IPS DF 6.9 (cell line): ENCODE measurements at regions not wholly inside any gene's neighbourhood (a gene's known extent, or its start where the extent isn't known, plus 50 kb on each side); places are given as distances from the start of the nearest gene placed in this dataset.

Source experiments
- DNase-seq: peaks from one replicate; pipeline ENCODE4 v3.0.0-alpha.2; 2013; ENCODE audit warnings: low read depth, low spot score
- H3K27ac ChIP-seq: one replicate; pipeline ENCODE4 v1.5.1; 2013; ENCODE audit warnings: low read length, control low read depth
- H3K27me3 ChIP-seq: 2 replicates; pipeline ENCODE4 v1.6.1; 2013; ENCODE audit warnings: mild to moderate bottlenecking, low read length; ENCODE audit not compliant: control insufficient read depth, insufficient read depth
- H3K36me3 ChIP-seq: 2 replicates; pipeline ENCODE4 v1.6.1; 2013; ENCODE audit warnings: low read length; ENCODE audit not compliant: control insufficient read depth, insufficient read depth
- H3K4me1 ChIP-seq: 2 replicates; pipeline ENCODE4 v1.6.1; 2013; ENCODE audit warnings: low read length; ENCODE audit not compliant: control insufficient read depth, insufficient read depth
- H3K4me3 ChIP-seq: 2 replicates; pipeline ENCODE4 v1.5.1; 2013; ENCODE audit warnings: mild to moderate bottlenecking, low read length
- H3K9me3 ChIP-seq: 2 replicates; pipeline ENCODE4 v1.6.1; 2013; ENCODE audit warnings: low read length, inconsistent platforms; ENCODE audit not compliant: control insufficient read depth, insufficient read depth
- WGBS: extraction: QIAGEN DNeasy Blood & Tissue Kit; methylation state at CpG from one replicate; pipeline ENCODE4 v1.1.7; 2013; ENCODE audit warnings: mixed read lengths, missing lambda C conversion rate; ENCODE audit not compliant: insufficient read length, insufficient coverage; 5-methylcytosine and 5-hydroxymethylcytosine counted together

DNA sequence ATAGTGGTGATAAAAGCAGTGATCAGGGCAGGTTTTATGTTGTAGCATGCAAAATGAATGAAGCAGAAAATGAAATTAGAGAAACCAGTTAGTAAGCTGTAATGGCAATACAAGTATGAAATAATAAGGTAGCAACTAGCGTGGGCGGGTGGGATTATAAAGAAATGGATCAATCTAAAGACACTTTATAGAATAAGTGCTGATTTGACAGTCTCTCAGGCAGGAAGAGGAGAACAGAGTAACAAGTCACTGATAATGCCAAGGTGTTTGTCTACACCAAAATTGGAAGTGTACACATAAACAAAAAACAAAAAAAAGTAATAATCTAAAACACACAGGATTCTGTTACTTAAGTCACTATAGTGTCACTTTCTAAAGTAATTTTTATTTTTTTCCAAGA lies 51.0 kb upstream of the PCBP1 start:
- no peak overlapping the region for H3K27ac ChIP-seq
- H3K27me3 ChIP-seq = no peaks in the 10 kb centered on the region
- H3K4me1 ChIP-seq = no peaks in the 10 kb centered on the region
- H3K4me3 ChIP-seq = no peak overlapping the region
- H3K9me3 ChIP-seq = no peaks in the 10 kb centered on the region
- WGBS = no CpG with 5 or more reads among the region's 2 CpGs
- no peak for DNase-seq
- no peaks in the 10 kb centered on the region for H3K36me3 ChIP-seq

DNA sequence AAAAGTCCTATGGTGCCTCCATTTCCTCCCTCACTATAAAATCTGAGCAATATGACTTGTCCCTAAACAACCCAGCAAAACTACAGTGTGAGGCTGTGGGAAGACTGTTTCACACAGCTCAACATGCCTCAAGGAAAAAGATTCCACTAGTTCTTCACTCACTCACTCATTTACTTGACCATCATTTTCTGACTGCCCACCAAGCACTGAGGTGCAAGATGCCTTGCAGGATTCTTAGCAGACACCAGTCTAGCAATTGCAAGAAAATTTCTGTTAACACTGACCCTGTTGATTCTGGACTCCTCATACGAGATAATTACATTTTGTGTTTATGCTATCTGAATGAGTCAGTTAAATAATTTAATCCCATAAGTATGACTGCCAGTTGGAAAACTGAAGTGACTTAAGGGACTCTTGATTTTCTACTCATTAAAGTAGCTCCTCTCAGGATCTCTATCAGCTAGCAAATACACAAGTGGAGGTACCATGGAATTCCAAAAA lies 51.9 kb upstream of the PCBP1 start:
- Histone ChIP-seq H3K27ac (no peak overlapping the region), H3K4me1 (no peaks in the 10 kb centered on the region), H3K27me3 (no peaks in the 10 kb centered on the region), H3K9me3 (no peaks in the 10 kb centered on the region), H3K36me3 (no peaks in the 10 kb centered on the region), H3K4me3 (no peak overlapping the region)
- no CpG with 5 or more reads among the region's 1 CpG for WGBS
- DNase-seq = no peak

DNA sequence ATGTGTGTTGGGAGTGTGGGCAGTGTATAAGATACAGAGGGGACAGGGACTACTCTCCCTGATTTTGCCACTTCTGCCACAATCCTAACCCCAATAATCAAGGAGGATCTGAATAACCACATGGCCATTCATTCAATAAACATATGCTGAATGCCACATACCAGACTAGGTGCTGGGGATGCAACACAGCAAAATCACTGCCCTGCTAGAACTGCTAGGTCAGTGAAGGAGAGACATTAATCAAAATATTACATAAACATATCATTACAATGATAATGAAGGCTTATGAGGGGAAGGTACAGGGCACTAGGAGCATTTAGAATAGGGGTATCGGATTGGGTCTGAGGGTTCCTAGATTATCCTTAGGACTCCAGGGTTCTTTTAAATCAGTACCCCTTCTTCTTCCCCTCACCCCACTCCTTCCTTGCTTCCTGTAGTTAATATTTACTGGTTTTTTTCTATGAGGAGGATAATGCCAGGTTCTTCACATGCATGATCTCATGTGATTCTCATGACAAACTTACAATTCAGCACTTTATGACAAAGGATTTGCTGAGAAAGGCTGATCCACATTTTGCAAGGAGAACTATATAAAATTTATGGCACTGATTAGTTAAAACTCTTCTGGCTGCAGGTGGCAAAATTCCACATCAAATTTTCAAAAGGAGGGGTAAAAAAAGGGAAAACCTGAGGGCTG lies 56.4 kb upstream of the PCBP1 start:
- no peak for DNase-seq
- no peak overlapping the region for H3K4me3 ChIP-seq
- no peaks in the 10 kb centered on the region for H3K36me3 ChIP-seq
- no CpG with 5 or more reads among the region's 1 CpG for WGBS
- no peaks in the 10 kb centered on the region for H3K4me1 ChIP-seq
- no peaks in the 10 kb centered on the region for H3K27me3 ChIP-seq
- H3K27ac ChIP-seq = no peak overlapping the region
- H3K9me3 ChIP-seq = no peaks in the 10 kb centered on the region

- H3K27ac ChIP-seq = no peak overlapping the region
Measured at GRCh38 chr2:70029814-70030409, 57.4 kb upstream of the PCBP1 start.

DNA sequence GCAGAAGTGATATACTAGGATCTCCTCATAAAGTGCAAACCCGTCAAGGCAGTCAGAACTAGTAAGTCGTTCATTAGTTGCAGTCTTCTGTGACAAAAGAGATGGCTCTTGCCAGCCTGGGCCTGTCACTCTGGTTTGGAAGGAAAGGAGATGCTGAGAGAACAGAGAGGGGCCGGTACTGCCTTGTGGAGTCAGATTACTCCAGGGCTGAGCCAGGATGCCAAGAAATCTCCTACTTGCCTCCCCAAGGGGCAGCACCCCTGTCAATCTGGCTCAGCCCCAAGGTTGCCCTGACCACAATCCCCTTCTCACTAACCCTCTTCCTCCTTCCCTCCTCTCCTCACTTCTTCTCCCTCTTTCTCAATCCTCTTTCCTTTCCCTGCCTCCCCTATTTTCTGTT lies 62.9 kb upstream of the ASPRV1 start:
- Histone ChIP-seq H3K27ac (no peak overlapping the region), H3K9me3 (no peaks in the 10 kb centered on the region), H3K4me1 (no peaks in the 10 kb centered on the region), H3K36me3 (no peaks in the 10 kb centered on the region), H3K4me3 (no peak overlapping the region), H3K27me3 (no peaks in the 10 kb centered on the region)
- WGBS = no CpG with 5 or more reads among the region's 3 CpGs
- DNase-seq = no peak

More at GRCh38 chr2:70029814-70030409, 57.4 kb upstream of the PCBP1 start:
- WGBS = no CpG with 5 or more reads among the region's 3 CpGs
- H3K36me3 ChIP-seq = no peaks in the 10 kb centered on the region
- no peaks in the 10 kb centered on the region for H3K9me3 ChIP-seq
- no peak overlapping the region for H3K4me3 ChIP-seq
- H3K27me3 ChIP-seq = no peaks in the 10 kb centered on the region
- DNase-seq = peak; percentile 45
- H3K4me1 ChIP-seq = no peaks in the 10 kb centered on the region

- H3K36me3 ChIP-seq = no peaks in the 10 kb centered on the region
- no peak overlapping the region for H3K27ac ChIP-seq
- no peak for DNase-seq
- no peaks in the 10 kb centered on the region for H3K4me1 ChIP-seq
- H3K27me3 ChIP-seq = no peaks in the 10 kb centered on the region
- no peak overlapping the region for H3K4me3 ChIP-seq
- WGBS = no CpG with 5 or more reads among the region's 2 CpGs
- H3K9me3 ChIP-seq = no peaks in the 10 kb centered on the region
Measured at GRCh38 chr2:70019096-70019495, 57.7 kb upstream of the ASPRV1 start.

- H3K4me3 ChIP-seq = no peak overlapping the region
- WGBS = no CpG with 5 or more reads among the region's 8 CpGs
- DNase-seq = no peak
- no peaks in the 10 kb centered on the region for H3K4me1 ChIP-seq
- no peaks in the 10 kb centered on the region for H3K9me3 ChIP-seq
- no peaks in the 10 kb centered on the region for H3K27me3 ChIP-seq
- no peak overlapping the region for H3K27ac ChIP-seq
- H3K36me3 ChIP-seq = no peaks in the 10 kb centered on the region
Measured at GRCh38 chr2:70017962-70018361, 56.5 kb upstream of the ASPRV1 start.

- Histone ChIP-seq H3K4me3 (no peak overlapping the region), H3K36me3 (no peaks in the 10 kb centered on the region), H3K9me3 (no peaks in the 10 kb centered on the region), H3K27ac (no peak overlapping the region), H3K4me1 (no peaks in the 10 kb centered on the region), H3K27me3 (no peaks in the 10 kb centered on the region)
- DNase-seq = no peak
Measured at GRCh38 chr2:70014959-70015358, 53.5 kb upstream of the ASPRV1 start.

- Histone ChIP-seq H3K4me1 (no peaks in the 10 kb centered on the region), H3K9me3 (no peaks in the 10 kb centered on the region), H3K36me3 (no peaks in the 10 kb centered on the region), H3K27ac (no peak overlapping the region), H3K27me3 (no peaks in the 10 kb centered on the region), H3K4me3 (no peak overlapping the region)
- no CpG with 5 or more reads among the region's 1 CpG for WGBS
- no peak for DNase-seq
Measured at GRCh38 chr2:70012887-70013286, 51.5 kb upstream of the ASPRV1 start.

- WGBS = no CpG with 5 or more reads among the region's 7 CpGs
- H3K27me3 ChIP-seq = no peaks in the 10 kb centered on the region
- no peak for DNase-seq
- no peak overlapping the region for H3K27ac ChIP-seq
- H3K4me1 ChIP-seq = no peaks in the 10 kb centered on the region
- no peaks in the 10 kb centered on the region for H3K9me3 ChIP-seq
- no peaks in the 10 kb centered on the region for H3K36me3 ChIP-seq
- no peak overlapping the region for H3K4me3 ChIP-seq
Measured at GRCh38 chr2:70011786-70012185, 50.4 kb upstream of the ASPRV1 start.

- Histone ChIP-seq H3K27me3 (no peaks in the 10 kb centered on the region), H3K27ac (no peak overlapping the region), H3K36me3 (no peaks in the 10 kb centered on the region), H3K4me1 (peaks cover 1% of the 10 kb centered on the region; the same call in 1 of the 2 replicates), H3K9me3 (no peaks in the 10 kb centered on the region), H3K4me3 (no peak overlapping the region)
- DNase-seq = no peak
- whole genome bisulfite sequencing = no CpG with 5 or more reads among the region's 4 CpGs
Measured at GRCh38 chr2:70011335-70011734, 49.9 kb upstream of the ASPRV1 start.
